Keratinocyte (primary cell): ENCODE measurements at regions not wholly inside any gene's neighbourhood (a gene's known extent, or its start where the extent isn't known, plus 50 kb on each side); places are given as distances from the start of the nearest gene placed in this dataset.

Source experiments
- CTCF ChIP-seq, 3 experiments: IDR thresholded peaks in 1 of 3; conservative IDR thresholded peaks in 1 of 3; optimal IDR thresholded peaks in 1 of 3; 2 replicates in 2 of 3; 3 replicates in 1 of 3; pipeline versions ENCODE3 to v1.5.1; 2011; ENCODE audit warnings: low read length in 3 of 3, mild to moderate bottlenecking in 3 of 3, moderate library complexity in 2 of 3, control low read depth in 1 of 3, inconsistent platforms in 1 of 3; ENCODE audit not compliant: insufficient read depth in 2 of 3; ENCODE audit errors: extremely low read depth in 1 of 3
- EZH2 ChIP-seq: IDR thresholded peaks from one replicate; pipeline ENCODE4 v1.6.1; 2012; ENCODE audit warnings: inconsistent platforms, mild to moderate bottlenecking, low read length, moderate library complexity

- TF ChIP-seq EZH2 (no peak), CTCF (optimal IDR thresholded peaks at IDR 0.05 in 1 of 3, IDR thresholded peaks at IDR 0.05 in 1 of 3, conservative IDR thresholded peaks at IDR 0.05 in 1 of 3; ENCODE audit: extremely low read depth in 1 of 3, insufficient read depth in 2 of 3, low read length in 3 of 3) (no peak)
Observed at GRCh38 chr1:104933846-104934245, 1184.1 kb downstream of the AMY1C start.
